Hepatocyte (in vitro differentiated cells): ENCODE measurements at regions not wholly inside any gene's neighbourhood (a gene's known extent, or its start where the extent isn't known, plus 50 kb on each side); places are given as distances from the start of the nearest gene placed in this dataset.
A peak's percentile ranks its signal among the peaks of the same experiment; 100 is the strongest.
"Not testable (repeated sequence)": the region's sequence is repeated elsewhere in the genome, so short reads cannot be mapped to it uniquely, and the experiment has no call there.

Experiments
- DNase-seq: peaks from one replicate; pipeline ENCODE4 v3.0.0-alpha.2; 2016; ENCODE audit warnings: low spot score
- H2AFZ ChIP-seq: fragments of 200-600 bp; sonication (generic); 2 replicates; pipeline ENCODE4 v1.6.0; 2016; ENCODE audit warnings: antibody characterized with exemption, mild to moderate bottlenecking
- H3K27ac ChIP-seq: fragments of 200-600 bp; sonication (generic); 2 replicates; pipeline ENCODE4 v1.5.1; 2016; ENCODE audit warnings: mild to moderate bottlenecking
- H3K27me3 ChIP-seq: fragments of 200-600 bp; sonication (generic); 2 replicates; pipeline ENCODE4 v1.6.1; 2016
- H3K36me3 ChIP-seq: fragments of 200-600 bp; sonication (generic); replicated peaks from 2 replicates; pipeline ENCODE4 v1.5.1; 2016; ENCODE audit warnings: low read depth; ENCODE audit not compliant: insufficient read depth
- H3K4me1 ChIP-seq: fragments of 200-600 bp; sonication (generic); 2 replicates; pipeline ENCODE4 v1.5.1; 2016; ENCODE audit warnings: mild to moderate bottlenecking, moderate library complexity; ENCODE audit not compliant: insufficient read depth
- H3K4me2 ChIP-seq: fragments of 200-600 bp; sonication (generic); 2 replicates; pipeline ENCODE4 v1.6.0; 2016
- H3K4me3 ChIP-seq: fragments of 200-600 bp; sonication (generic); 2 replicates; pipeline ENCODE4 v1.5.1; 2016; ENCODE audit warnings: mild to moderate bottlenecking
- H3K79me2 ChIP-seq: fragments of 200-600 bp; sonication (generic); 2 replicates; pipeline ENCODE4 v1.6.0; 2017; ENCODE audit warnings: mild to moderate bottlenecking
- H3K9me2 ChIP-seq: fragments of 200-600 bp; sonication (generic); replicated peaks from 2 replicates; pipeline ENCODE4 v1.6.0; 2017; ENCODE audit warnings: mild to moderate bottlenecking; ENCODE audit not compliant: insufficient read depth
- H3K9me3 ChIP-seq: fragments of 200-600 bp; sonication (generic); 2 replicates; pipeline ENCODE4 v1.5.1; 2016; ENCODE audit warnings: low read depth, mild to moderate bottlenecking
- H4K20me1 ChIP-seq: fragments of 200-600 bp; sonication (generic); 2 replicates; pipeline ENCODE4 v1.6.0; 2016; ENCODE audit warnings: mild to moderate bottlenecking; ENCODE audit not compliant: insufficient read depth, poor library complexity, severe bottlenecking
- EZH2 ChIP-seq: fragments of 200-600 bp; sonication (generic); IDR thresholded peaks from 2 replicates; pipeline ENCODE4 v1.6.1; 2016; ENCODE audit warnings: antibody characterized with exemption, mild to moderate bottlenecking, borderline replicate concordance
- EZH2phosphoT487 ChIP-seq: fragments of 200-600 bp; sonication (generic); IDR thresholded peaks from one replicate; pipeline ENCODE4 v1.6.1; 2018; ENCODE audit warnings: antibody characterized with exemption, mild to moderate bottlenecking, low read depth, moderate library complexity; ENCODE audit not compliant: unreplicated experiment, severe bottlenecking
- WGBS: methylation state at CpG from one replicate; pipeline ENCODE4 v1.1.6; 2016; ENCODE audit warnings: low lambda C conversion rate; ENCODE audit errors: missing lambda C conversion rate; 5-methylcytosine and 5-hydroxymethylcytosine counted together
- TF ChIP-seq, protein P1 (sequence below): fragments of 200-600 bp; sonication (generic); IDR thresholded peaks from 2 replicates; pipeline ENCODE4 v1.5.1; 2016; ENCODE audit warnings: antibody characterized with exemption, mild to moderate bottlenecking; ENCODE audit not compliant: poor library complexity

DNA sequence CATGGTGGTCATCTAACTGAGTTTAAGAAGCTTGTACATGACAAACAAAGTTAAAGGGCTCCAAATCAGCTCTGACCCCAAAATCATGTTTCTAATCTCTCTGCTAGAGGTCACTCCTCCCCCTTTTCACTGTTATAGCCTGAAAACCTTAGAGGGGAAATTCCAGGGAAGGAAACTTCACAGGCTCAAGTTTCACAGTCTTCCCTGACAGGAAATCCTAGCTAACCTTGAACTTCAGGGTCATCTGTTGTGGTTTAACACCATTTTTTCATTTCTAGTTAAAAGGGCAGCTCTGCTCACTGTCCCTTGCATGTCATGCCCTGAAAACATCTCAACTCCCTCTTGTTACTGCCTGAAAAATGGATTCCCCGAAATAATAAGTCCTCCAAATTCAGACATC is 104.4 kb upstream of the BMP2 start:
- 55% methylated on average over 1 of the region's 1 CpG for WGBS
- Histone ChIP-seq H3K79me2 (no peaks in the 10 kb centered on the region), H3K9me3 (no peaks in the 10 kb centered on the region), H2AFZ (no peak overlapping the region), H3K4me3 (no peak overlapping the region), H4K20me1 (no peaks in the 10 kb centered on the region), H3K36me3 (no peaks in the 10 kb centered on the region), H3K9me2 (no peaks in the 10 kb centered on the region), H3K27me3 (no peaks in the 10 kb centered on the region), H3K27ac (peak overlapping the region; percentile 93), H3K4me1 (peaks cover 41% of the 10 kb centered on the region), H3K4me2 (no peak overlapping the region)
- TF ChIP-seq, protein P1, sequence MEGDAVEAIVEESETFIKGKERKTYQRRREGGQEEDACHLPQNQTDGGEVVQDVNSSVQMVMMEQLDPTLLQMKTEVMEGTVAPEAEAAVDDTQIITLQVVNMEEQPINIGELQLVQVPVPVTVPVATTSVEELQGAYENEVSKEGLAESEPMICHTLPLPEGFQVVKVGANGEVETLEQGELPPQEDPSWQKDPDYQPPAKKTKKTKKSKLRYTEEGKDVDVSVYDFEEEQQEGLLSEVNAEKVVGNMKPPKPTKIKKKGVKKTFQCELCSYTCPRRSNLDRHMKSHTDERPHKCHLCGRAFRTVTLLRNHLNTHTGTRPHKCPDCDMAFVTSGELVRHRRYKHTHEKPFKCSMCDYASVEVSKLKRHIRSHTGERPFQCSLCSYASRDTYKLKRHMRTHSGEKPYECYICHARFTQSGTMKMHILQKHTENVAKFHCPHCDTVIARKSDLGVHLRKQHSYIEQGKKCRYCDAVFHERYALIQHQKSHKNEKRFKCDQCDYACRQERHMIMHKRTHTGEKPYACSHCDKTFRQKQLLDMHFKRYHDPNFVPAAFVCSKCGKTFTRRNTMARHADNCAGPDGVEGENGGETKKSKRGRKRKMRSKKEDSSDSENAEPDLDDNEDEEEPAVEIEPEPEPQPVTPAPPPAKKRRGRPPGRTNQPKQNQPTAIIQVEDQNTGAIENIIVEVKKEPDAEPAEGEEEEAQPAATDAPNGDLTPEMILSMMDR, result no peak
- TF ChIP-seq EZH2 (no peak), EZH2phosphoT487 (no peak)
- no peak for DNase-seq

DNA sequence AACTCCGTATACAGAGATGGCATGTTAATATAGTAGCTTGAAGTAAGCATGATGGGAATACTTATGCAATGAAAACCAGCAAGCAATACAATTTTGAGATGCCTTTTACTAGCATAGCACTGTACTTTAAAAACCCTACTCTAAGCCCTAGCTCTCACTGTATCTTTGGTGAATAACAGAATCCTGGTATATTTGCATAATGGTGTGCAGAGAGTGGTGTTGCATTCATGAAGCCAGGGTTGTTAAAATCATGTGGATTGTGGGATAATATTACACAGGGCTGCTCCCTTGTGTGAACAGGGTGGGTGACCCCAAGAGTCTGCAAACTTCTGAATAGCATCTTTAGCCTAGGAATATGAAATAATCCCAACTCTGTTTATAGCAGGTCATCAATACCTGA is 105.2 kb upstream of the BMP2 start:
- WGBS, result 86% methylated on average over 1 of the region's 1 CpG
- Histone ChIP-seq H3K9me2 (no peaks in the 10 kb centered on the region), H2AFZ (no peak overlapping the region), H3K36me3 (no peaks in the 10 kb centered on the region), H3K4me3 (no peak overlapping the region), H3K27ac (peak overlapping the region; percentile 93), H3K4me1 (peaks cover 41% of the 10 kb centered on the region), H3K4me2 (no peak overlapping the region), H3K27me3 (no peaks in the 10 kb centered on the region), H3K79me2 (no peaks in the 10 kb centered on the region), H4K20me1 (no peaks in the 10 kb centered on the region), H3K9me3 (no peaks in the 10 kb centered on the region)
- DNase-seq, result no peak
- TF ChIP-seq, protein P1, result no peak
- no peak for TF ChIP-seq EZH2phosphoT487
- TF ChIP-seq EZH2, result no peak

DNA sequence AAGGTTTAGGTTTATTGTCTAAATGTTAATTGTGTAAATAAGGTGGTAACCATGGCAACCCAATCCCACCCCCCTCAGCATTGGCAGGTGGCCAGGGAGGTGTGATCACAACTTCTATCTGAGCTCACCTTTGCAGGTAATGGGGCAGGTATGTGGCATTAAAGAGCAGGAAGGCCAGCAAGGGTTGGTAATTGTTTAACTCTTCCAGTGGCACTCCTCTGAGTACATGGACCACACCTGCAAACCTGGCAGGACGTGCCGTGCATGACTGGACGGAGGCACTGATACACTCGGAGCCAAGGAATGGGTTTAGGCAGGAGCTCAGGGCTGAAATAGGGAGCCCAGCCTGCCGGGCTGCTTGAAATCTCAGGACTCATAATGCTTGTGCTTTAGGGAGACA is 107.0 kb upstream of the BMP2 start:
- H3K4me3 ChIP-seq, result no peak overlapping the region
- no peaks in the 10 kb centered on the region for H3K36me3 ChIP-seq
- TF ChIP-seq EZH2phosphoT487 (no peak), EZH2 (no peak)
- TF ChIP-seq, protein P1, result no peak
- DNase-seq, result peak; percentile 30
- WGBS, result 69% methylated on average over 5 of the region's 5 CpGs
- no peaks in the 10 kb centered on the region for H3K79me2 ChIP-seq
- H3K27ac ChIP-seq, result peak overlapping the region; percentile 93
- H3K4me1 ChIP-seq, result peaks cover 31% of the 10 kb centered on the region
- no peak overlapping the region for H3K4me2 ChIP-seq
- no peaks in the 10 kb centered on the region for H3K9me2 ChIP-seq
- H3K27me3 ChIP-seq, result no peaks in the 10 kb centered on the region
- peak overlapping the region; percentile 6 for H2AFZ ChIP-seq
- no peaks in the 10 kb centered on the region for H3K9me3 ChIP-seq
- H4K20me1 ChIP-seq, result no peaks in the 10 kb centered on the region

DNA sequence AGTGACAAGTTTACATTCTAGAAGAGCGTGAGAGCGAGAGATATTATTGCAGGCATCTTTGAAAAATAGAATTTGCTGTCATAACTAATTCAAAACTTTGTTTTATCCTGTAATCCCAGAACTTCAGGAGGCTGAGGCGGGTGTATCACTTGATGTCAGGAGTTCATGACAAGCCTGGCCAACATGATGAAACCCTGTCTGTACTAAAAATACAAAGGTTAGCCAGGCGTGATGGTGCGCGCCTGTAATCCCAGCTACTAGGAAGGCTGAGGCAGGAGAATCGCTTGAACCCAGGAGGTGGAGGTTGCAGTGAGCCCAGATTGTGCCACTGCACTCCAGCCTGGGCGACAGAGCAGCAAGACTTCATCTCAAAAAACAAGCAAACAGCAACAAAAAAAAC is 108.6 kb upstream of the BMP2 start:
- H3K4me2 ChIP-seq, H3K27me3 ChIP-seq, H3K4me3 ChIP-seq, H4K20me1 ChIP-seq, H2AFZ ChIP-seq, H3K36me3 ChIP-seq, H3K9me3 ChIP-seq, H3K27ac ChIP-seq, H3K9me2 ChIP-seq, DNase-seq, H3K79me2 ChIP-seq: not testable (repeated sequence)
- WGBS, result 95% methylated on average over 8 of the region's 8 CpGs
- H3K4me1 ChIP-seq, result peaks cover 31% of the 10 kb centered on the region
